Colonic mucosa (tissue), 4 donors: ENCODE measurements at regions not wholly inside any gene's neighbourhood (a gene's known extent, or its start where the extent isn't known, plus 50 kb on each side); places are given as distances from the start of the nearest gene placed in this dataset.

Experiments used
- DNase-seq: peaks from one replicate; pipeline ENCODE4 v3.0.0-alpha.2; 2020
- H3K27ac ChIP-seq: fragments of 200-600 bp; one replicate; pipeline ENCODE4 v1.8.0; 2021
- H3K27me3 ChIP-seq: fragments of 200-600 bp; one replicate; pipeline ENCODE4 v1.8.0; 2021
- H3K36me3 ChIP-seq: fragments of 200-600 bp; one replicate; pipeline ENCODE4 v1.8.0; 2021
- H3K4me1 ChIP-seq: fragments of 200-600 bp; one replicate; pipeline ENCODE4 v1.8.0; 2021; ENCODE audit warnings: mild to moderate bottlenecking
- H3K4me3 ChIP-seq: fragments of 200-600 bp; one replicate; pipeline ENCODE4 v1.8.0; 2021
- H3K9ac ChIP-seq, 2 donors: one replicate each; pipeline ENCODE4 v1.7.0; 2013; ENCODE audit warnings: control low read depth in 2 of 2, low read depth in 2 of 2, low read length in 2 of 2
- H3K9me3 ChIP-seq: fragments of 200-600 bp; one replicate; pipeline ENCODE4 v1.8.0; 2021
- intact Hi-C: fragments of 100-400 bp; cut with DNase I; formaldehyde crosslinking; loops from one replicate; pipeline ENCODE4 v1.14.1; 2022
- TF ChIP-seq, protein P1 (sequence below): fragments of 200-600 bp; IDR thresholded peaks from one replicate; pipeline ENCODE4 v1.8.0; 2022; ENCODE audit warnings: antibody characterized with exemption, mild to moderate bottlenecking
- donor health status: healthy.
- donor health status: DM: no; HTN: no; CAD: no.
- donor health status: DM: no; HTN: no; CAD: no.

DNA sequence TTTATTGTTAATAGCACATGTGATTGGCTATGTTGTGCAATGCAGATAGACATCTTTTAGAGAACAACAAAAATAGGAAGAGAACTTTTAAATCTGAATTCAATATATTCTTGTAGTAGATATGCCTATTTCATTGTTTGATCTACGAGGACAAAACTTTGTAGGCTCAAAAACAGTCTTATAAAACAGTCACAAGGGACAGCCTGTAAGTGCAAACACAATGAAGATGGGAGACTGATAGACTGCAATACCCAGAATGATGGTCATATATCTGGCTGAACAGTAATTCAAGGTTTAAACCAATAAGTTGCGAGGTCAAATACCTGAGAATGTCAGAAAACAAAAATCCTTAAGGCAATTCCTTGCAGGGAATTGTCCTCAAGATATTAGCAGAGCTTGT is 1342.9 kb upstream of the ADGRB3 start:
- intact Hi-C loops = no loop called here
- no peak overlapping the region for H3K27ac ChIP-seq
- TF ChIP-seq, protein P1, sequence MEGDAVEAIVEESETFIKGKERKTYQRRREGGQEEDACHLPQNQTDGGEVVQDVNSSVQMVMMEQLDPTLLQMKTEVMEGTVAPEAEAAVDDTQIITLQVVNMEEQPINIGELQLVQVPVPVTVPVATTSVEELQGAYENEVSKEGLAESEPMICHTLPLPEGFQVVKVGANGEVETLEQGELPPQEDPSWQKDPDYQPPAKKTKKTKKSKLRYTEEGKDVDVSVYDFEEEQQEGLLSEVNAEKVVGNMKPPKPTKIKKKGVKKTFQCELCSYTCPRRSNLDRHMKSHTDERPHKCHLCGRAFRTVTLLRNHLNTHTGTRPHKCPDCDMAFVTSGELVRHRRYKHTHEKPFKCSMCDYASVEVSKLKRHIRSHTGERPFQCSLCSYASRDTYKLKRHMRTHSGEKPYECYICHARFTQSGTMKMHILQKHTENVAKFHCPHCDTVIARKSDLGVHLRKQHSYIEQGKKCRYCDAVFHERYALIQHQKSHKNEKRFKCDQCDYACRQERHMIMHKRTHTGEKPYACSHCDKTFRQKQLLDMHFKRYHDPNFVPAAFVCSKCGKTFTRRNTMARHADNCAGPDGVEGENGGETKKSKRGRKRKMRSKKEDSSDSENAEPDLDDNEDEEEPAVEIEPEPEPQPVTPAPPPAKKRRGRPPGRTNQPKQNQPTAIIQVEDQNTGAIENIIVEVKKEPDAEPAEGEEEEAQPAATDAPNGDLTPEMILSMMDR = no peak
- no peaks in the 10 kb centered on the region for H3K27me3 ChIP-seq
- H3K4me3 ChIP-seq = no peak overlapping the region
- no peaks in the 10 kb centered on the region for H3K4me1 ChIP-seq
- no peak overlapping the region for H3K9ac ChIP-seq
- no peak for DNase-seq
- no peaks in the 10 kb centered on the region for H3K36me3 ChIP-seq
- no peaks in the 10 kb centered on the region for H3K9me3 ChIP-seq

DNA sequence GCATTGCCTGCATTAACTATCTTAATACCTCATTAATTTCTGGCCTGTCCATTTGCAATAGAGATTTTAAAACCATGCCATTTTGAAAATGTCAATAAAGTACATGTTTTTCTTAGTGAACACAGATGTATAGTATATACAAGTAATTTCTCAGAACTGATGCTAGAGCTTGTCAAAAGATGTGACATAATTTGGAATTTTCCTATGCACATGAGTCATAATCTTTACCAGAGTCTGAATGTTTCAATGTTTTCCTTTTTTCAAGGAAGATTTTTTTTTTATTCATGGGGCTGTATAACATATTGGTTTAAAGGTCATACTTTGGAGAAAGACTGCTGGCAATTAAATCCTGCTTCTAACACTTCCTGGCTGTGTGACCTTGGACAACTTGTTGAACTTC is 1347.5 kb upstream of the ADGRB3 start:
- H3K36me3 ChIP-seq = no peaks in the 10 kb centered on the region
- H3K27ac ChIP-seq = no peak overlapping the region
- H3K9ac ChIP-seq = no peak overlapping the region
- H3K4me3 ChIP-seq = no peak overlapping the region
- no peaks in the 10 kb centered on the region for H3K27me3 ChIP-seq
- no peaks in the 10 kb centered on the region for H3K4me1 ChIP-seq
- intact Hi-C loops = no loop called here
- TF ChIP-seq, protein P1 = no peak
- DNase-seq = no peak
- H3K9me3 ChIP-seq = no peaks in the 10 kb centered on the region

DNA sequence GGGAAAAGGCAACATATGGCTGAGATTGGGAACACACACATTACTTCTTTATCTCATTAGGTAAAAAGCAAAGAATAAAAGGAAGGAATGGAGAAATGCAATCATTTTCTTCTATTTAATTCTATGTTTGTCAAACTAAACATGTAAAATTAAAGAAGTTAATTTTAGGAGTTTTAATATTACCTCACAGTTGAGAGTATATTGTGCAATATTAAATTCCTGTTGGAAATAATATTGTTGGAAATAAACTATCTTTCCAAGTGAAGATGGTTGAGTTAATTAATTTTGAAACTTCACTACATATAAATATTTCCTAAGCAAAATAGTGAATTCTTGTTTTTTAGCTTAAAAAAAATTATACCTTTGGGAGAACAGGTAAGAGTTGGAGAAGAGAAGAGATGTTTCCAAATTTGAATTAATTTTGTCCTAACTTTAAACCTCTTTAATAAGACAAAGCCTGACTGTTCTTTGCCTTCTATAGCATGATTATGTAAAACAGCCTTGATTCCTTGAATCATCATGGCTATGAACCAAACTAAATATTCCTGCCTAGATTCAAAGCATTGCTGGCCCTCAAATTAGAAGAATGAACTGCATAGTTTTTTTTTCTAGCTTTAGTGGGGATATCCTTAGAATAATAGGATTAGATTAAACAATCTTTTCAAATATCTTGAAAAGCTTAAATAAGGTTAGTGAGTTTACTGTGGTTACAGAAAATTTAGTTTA is 1349.1 kb upstream of the ADGRB3 start:
- no peaks in the 10 kb centered on the region for H3K36me3 ChIP-seq
- intact Hi-C loops = no loop called here
- no peak overlapping the region for H3K27ac ChIP-seq
- TF ChIP-seq, protein P1 = no peak
- H3K4me3 ChIP-seq = no peak overlapping the region
- no peaks in the 10 kb centered on the region for H3K9me3 ChIP-seq
- H3K4me1 ChIP-seq = no peaks in the 10 kb centered on the region
- DNase-seq = no peak
- no peaks in the 10 kb centered on the region for H3K27me3 ChIP-seq
- H3K9ac ChIP-seq = no peak overlapping the region

DNA sequence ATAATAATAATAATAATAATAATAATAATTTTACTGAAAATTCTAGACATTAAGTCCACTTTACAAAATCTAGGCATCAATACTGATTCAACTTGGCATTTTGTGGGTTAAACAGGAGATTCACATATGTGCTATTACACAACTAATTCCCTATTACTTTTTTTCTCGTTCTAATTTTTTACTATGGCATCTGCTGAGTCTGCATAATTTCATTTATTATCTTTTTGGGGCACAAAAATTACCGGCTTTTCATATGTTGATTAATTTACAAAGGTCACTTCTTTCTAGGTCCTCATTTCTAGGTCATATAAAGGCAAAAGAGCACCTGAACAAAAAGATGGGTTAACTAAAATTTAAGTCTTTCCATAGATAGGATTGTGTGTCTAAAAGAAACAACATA is 1357.8 kb upstream of the ADGRB3 start:
- no peak overlapping the region for H3K27ac ChIP-seq
- H3K27me3 ChIP-seq = no peaks in the 10 kb centered on the region
- H3K4me3 ChIP-seq = no peak overlapping the region
- intact Hi-C loops = no loop called here
- no peaks in the 10 kb centered on the region for H3K9me3 ChIP-seq
- no peak for DNase-seq
- no peaks in the 10 kb centered on the region for H3K4me1 ChIP-seq
- no peak overlapping the region for H3K9ac ChIP-seq
- no peaks in the 10 kb centered on the region for H3K36me3 ChIP-seq
- TF ChIP-seq, protein P1 = no peak

DNA sequence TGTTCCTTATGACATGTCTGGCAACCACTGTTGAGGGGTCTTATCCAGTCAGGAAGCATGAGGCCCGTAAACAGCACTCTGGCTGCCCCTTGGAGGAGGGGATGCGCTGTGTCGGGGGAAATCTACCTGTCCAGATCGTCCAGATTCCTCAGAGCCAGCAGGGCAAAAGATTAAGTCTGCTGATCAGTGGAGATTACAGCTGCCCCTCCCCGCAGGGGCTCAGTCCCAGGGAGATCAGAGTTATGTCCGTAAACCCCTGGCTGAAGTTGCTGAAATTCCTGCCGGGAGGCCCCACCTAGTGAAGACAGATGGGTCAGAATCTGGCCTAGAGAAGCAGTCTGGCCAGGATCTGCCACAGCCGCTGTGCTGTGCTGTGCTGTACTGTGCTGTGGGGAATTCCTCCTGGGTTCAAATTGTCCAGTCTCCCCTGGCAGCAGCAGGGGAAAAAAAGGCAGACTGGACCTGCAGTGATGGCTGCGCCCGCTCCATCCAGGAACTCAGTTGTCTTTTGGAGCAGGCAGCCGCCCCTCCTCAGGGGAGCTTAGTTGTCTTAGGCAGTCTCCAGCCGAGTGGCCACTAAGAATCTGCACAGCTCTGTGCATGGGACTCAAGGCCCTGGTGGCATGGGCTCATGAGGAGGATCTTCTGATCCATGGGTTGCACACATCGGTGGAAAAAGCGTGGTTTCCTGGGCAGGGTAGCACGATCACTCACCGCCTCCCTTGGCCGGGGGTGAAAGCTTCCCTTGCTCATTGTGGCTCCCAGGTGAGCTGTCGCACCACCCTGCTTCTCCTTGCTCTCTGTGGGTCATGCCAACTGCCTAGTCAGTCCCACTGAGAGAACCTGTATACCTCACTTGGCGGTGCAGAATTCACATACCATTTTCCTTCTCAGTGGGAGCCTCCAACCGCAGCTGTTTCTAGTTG is 1368.8 kb upstream of the ADGRB3 start:
- intact Hi-C loops = no loop called here
- Histone ChIP-seq H3K27me3 (no peaks in the 10 kb centered on the region), H3K27ac (no peak overlapping the region), H3K9me3 (no peaks in the 10 kb centered on the region), H3K36me3 (no peaks in the 10 kb centered on the region), H3K4me3 (no peak overlapping the region), H3K4me1 (no peaks in the 10 kb centered on the region), H3K9ac (no peak overlapping the region)
- DNase-seq = no peak
- TF ChIP-seq, protein P1 = no peak
